Fibroblast of skin of scalp (primary cell): ENCODE measurements at regions not wholly inside any gene's neighbourhood (a gene's known extent, or its start where the extent isn't known, plus 50 kb on each side); places are given as distances from the start of the nearest gene placed in this dataset.
A peak's percentile ranks its signal among the peaks of the same experiment; 100 is the strongest.

Experiments used
- DNase-seq: peaks from one replicate; pipeline ENCODE4 v3.0.0-alpha.2; 2013

- DNase-seq: no peak
These were observed 258.0 kb upstream of the FMN2 start for GRCh38 chr1:239833723-239834122.

GRCh38 chr1:239835946-239836440 is 255.7 kb upstream of the FMN2 start:
- no peak for DNase-seq

- DNase-seq: no peak
These were observed 251.3 kb upstream of the FMN2 start for GRCh38 chr1:239840336-239840735.

GRCh38 chr1:239840790-239841189 is 250.9 kb upstream of the FMN2 start:
- DNase-seq: no peak

GRCh38 chr1:239841631-239842030 is 250.1 kb upstream of the FMN2 start:
- no peak for DNase-seq

DNA sequence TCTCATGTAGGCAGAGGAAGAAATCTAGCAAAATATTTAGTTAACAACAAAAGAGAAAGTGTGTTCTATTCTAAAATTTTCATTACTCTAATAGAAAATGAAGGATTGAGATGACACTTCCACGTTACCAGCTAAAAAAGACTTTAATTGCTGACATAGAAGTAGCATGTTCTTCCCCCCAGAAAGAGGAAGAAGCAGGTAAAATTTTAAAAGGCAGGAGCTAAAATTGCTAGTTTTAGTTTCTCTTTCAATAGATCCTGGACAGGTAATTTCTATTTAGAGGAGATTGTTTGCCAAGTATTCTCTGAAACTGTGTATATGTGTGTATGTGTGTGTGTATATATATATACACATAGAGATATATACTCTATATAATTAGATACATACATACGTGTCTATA is 248.1 kb upstream of the FMN2 start:
- no peak for DNase-seq

DNA sequence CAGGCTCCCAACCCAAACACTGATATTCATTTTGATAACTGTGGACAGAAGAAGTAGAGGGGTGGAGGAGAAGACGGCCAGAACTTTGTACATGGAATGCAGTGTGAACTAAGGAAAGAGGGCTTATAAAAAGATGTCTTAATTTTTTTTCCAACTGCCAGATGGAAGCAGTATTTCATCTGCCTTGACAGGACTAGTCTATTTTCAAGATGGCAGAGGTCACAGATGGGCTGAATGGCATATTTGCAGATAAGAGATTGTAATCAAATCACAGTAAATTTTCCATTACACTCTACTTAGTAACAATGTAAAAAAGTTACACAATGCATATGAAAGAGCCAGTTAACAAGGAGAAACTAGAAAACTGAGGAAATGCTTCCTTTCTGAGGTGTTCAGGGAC is 246.8 kb upstream of the FMN2 start:
- no peak for DNase-seq

DNA sequence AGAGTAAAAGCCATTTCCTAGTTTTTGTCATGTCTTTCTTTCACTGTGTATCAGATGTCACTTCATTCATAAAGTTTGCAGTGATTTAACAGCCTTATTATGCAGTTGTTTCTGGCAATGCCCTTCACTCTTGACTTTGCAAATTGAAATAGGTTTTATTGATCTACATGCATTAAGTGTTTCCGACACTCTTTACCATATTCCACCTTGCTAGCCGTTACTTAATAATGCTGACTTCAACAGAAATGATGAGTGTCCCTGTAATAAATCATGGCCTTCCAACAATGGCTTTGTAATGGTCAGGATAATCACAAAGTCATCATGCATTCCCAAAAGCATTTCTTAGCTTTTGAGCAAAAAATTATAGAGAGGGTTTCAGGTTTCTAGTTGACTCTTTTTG is 236.8 kb upstream of the FMN2 start:
- DNase-seq: no peak

DNA sequence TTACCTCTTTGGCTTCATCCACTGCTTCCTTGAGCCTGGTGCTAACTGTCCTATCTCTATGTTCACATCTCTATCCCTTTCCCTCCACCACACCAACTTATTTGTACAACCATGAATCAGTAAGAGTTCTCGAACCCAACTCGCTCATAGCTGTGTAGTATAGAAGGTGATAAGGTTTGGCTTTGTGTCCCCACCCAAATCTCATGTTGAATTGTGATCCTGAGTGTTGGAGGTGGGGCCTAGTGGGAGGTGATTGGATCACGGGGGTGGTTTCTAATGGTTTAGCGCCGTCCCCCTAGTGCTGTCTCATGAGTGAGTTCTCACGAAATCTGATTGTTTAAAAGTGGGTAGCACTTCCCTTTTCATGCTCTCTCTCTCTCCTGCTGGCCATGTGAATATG is 235.6 kb upstream of the FMN2 start:
- DNase-seq: no peak

GRCh38 chr1:239856924-239857323 is 234.8 kb upstream of the FMN2 start:
- no peak for DNase-seq

- peak; percentile 11 for DNase-seq
These were observed 233.6 kb upstream of the FMN2 start for GRCh38 chr1:239858057-239858456.

DNA sequence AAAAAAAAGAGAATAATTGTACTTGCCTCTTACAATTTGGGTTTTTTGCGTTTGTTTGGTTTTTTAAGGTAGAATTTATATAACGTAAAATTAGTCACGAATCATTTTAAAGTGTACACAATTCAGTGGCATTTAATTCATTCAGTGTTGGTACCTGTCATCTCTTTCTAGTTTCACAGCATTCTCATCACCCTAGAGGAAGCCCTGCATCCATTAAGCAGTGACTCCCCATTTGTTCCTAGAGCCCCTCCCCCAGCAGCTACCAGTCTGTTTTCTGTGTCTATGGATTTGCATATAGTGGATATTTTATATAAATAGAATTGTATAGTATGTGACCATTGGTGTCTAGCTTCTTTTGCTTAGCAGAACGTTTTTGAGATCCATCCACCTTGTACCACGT is 233.2 kb upstream of the FMN2 start:
- DNase-seq: no peak

- no peak for DNase-seq
These were observed 229.7 kb upstream of the FMN2 start for GRCh38 chr1:239861985-239862384.

DNA sequence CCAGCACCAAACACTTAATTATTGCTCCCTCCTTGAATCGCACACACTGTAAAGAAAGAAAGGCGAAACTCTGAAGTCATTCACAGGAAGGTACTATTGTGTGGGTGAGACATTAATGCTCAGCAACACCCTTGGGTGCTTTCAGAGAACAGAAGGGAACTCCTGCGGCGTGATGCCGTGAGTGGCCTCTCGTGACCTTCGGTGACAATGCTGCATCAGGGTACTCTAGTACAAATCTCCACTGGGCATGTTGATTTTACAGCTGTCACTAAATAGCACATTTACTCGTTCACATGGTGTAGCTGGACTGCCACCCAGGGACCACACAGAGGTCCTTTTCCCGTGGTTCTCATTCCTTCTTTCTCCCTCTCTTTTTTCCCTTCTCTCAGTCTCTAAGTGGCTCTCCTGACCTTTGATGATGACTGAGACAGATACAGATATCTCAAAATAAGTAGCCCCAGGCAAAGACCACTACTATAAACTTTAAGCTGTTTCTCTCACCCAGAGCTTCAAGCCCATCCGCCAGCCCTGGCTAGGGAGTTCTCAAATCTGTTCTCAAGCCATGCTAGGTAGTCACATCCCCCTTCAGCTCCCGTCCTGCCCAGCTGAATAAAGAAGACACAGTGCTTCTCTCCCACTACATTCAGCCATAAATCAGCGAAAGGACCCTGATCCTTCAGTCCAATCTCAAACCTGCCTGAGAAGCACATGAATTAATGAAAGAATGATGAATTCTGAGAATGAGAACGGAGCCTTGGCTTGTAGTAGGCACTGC is 223.4 kb upstream of the FMN2 start:
- no peak for DNase-seq

DNA sequence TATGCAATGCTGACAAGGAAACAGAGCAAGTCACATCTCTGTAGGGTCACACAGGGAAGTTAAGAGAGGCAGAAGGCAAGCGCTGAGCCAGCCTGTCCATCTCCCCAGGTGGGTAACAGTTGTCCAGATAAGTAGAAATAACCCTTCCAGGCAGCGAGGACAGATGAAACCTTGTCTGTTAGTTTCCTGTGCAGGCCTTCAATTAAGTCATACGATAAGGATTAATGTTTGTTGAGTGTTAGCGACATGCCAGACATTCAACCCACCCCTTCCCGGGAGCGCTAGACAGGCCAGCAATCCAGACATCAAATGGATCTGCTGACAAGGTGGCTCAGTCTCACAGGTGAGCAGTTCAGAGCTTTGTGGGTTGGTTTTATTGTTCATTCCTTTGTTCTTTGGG is 221.5 kb upstream of the FMN2 start:
- no peak for DNase-seq

- DNase-seq: no peak
These were observed 219.1 kb upstream of the FMN2 start for GRCh38 chr1:239872626-239873025.

GRCh38 chr1:239874831-239875230 is 216.9 kb upstream of the FMN2 start:
- DNase-seq: no peak

GRCh38 chr1:239879321-239880170 is 212.1 kb upstream of the FMN2 start:
- DNase-seq: no peak

GRCh38 chr1:239882967-239883366 is 208.7 kb upstream of the FMN2 start:
- DNase-seq: no peak

GRCh38 chr1:239884796-239885195 is 206.9 kb upstream of the FMN2 start:
- no peak for DNase-seq

GRCh38 chr1:239886266-239886665 is 205.4 kb upstream of the FMN2 start:
- DNase-seq: no peak

- DNase-seq: no peak
These were observed 203.0 kb upstream of the FMN2 start for GRCh38 chr1:239888639-239889038.

- no peak for DNase-seq
These were observed 199.9 kb upstream of the FMN2 start for GRCh38 chr1:239891621-239892358.
